ENCODE measurements at regions not wholly inside any gene's neighbourhood (a gene's known extent, or its start where the extent isn't known, plus 50 kb on each side); places are given as distances from the start of the nearest gene placed in this dataset.

- TF ChIP-seq CTCF (IDR thresholded peaks at IDR 0.05 in 8 of 11, conservative IDR thresholded peaks at IDR 0.05 in 3 of 11) (no peak), POLR2A (IDR thresholded peaks at IDR 0.05) (no peak), POLR2AphosphoS5 (IDR thresholded peaks at IDR 0.05) (no peak)
These were observed 460.1 kb upstream of the NCAM2 start for GRCh38 chr21:20538039-20538658.
